ENCODE measurements at regions not wholly inside any gene's neighbourhood (a gene's known extent, or its start where the extent isn't known, plus 50 kb on each side); places are given as distances from the start of the nearest gene placed in this dataset.

GRCh38 chr11:80846979-80847378 is 1406.1 kb upstream of the TENM4 start (continued):
- TF ChIP-seq GATAD2B (conservative IDR thresholded peaks at IDR 0.05; ENCODE audit: low read depth) (no peak), ZBED1 (IDR thresholded peaks at IDR 0.05; ENCODE audit: borderline replicate concordance) (peak; percentile 83; the same call in 1 of the 2 replicates), SIX5 (IDR thresholded peaks at IDR 0.05; ENCODE audit: low read depth, low read length, severe bottlenecking) (no peak), MTA3 (IDR thresholded peaks at IDR 0.05; ENCODE audit: borderline replicate concordance, low read length) (peak; percentile 78; the same call in 1 of the 2 replicates), TCF3 (IDR thresholded peaks at IDR 0.05; ENCODE audit: borderline replicate concordance, insufficient read depth, low read depth, low read length) (no peak), JUND (IDR thresholded peaks at IDR 0.05; ENCODE audit: low read depth, low read length) (0 out of 2 replicates have a peak, but pooled peaks have one; percentile 14), TAF1 (IDR thresholded peaks at IDR 0.05; ENCODE audit: borderline replicate concordance, low read depth, low read length) (no peak), FOXK2 (IDR thresholded peaks at IDR 0.05) (no peak), ETV6 (conservative IDR thresholded peaks at IDR 0.05 in 1 of 2, IDR thresholded peaks at IDR 0.05 in 1 of 2; ENCODE audit: borderline replicate concordance in 1 of 2, low read depth in 1 of 2) (peak in 1 of 2 experiments; percentile 73; a peak in 2 of 4 replicates)
- TF ChIP-seq, protein P1, sequence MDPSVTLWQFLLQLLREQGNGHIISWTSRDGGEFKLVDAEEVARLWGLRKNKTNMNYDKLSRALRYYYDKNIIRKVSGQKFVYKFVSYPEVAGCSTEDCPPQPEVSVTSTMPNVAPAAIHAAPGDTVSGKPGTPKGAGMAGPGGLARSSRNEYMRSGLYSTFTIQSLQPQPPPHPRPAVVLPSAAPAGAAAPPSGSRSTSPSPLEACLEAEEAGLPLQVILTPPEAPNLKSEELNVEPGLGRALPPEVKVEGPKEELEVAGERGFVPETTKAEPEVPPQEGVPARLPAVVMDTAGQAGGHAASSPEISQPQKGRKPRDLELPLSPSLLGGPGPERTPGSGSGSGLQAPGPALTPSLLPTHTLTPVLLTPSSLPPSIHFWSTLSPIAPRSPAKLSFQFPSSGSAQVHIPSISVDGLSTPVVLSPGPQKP (IDR thresholded peaks at IDR 0.05; ENCODE audit: low read depth, low read length): no peak
- TF ChIP-seq, protein P2, sequence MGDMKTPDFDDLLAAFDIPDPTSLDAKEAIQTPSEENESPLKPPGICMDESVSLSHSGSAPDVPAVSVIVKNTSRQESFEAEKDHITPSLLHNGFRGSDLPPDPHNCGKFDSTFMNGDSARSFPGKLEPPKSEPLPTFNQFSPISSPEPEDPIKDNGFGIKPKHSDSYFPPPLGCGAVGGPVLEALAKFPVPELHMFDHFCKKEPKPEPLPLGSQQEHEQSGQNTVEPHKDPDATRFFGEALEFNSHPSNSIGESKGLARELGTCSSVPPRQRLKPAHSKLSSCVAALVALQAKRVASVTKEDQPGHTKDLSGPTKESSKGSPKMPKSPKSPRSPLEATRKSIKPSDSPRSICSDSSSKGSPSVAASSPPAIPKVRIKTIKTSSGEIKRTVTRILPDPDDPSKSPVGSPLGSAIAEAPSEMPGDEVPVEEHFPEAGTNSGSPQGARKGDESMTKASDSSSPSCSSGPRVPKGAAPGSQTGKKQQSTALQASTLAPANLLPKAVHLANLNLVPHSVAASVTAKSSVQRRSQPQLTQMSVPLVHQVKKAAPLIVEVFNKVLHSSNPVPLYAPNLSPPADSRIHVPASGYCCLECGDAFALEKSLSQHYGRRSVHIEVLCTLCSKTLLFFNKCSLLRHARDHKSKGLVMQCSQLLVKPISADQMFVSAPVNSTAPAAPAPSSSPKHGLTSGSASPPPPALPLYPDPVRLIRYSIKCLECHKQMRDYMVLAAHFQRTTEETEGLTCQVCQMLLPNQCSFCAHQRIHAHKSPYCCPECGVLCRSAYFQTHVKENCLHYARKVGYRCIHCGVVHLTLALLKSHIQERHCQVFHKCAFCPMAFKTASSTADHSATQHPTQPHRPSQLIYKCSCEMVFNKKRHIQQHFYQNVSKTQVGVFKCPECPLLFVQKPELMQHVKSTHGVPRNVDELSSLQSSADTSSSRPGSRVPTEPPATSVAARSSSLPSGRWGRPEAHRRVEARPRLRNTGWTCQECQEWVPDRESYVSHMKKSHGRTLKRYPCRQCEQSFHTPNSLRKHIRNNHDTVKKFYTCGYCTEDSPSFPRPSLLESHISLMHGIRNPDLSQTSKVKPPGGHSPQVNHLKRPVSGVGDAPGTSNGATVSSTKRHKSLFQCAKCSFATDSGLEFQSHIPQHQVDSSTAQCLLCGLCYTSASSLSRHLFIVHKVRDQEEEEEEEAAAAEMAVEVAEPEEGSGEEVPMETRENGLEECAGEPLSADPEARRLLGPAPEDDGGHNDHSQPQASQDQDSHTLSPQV (IDR thresholded peaks at IDR 0.05): no peak
- TF ChIP-seq, protein P3, sequence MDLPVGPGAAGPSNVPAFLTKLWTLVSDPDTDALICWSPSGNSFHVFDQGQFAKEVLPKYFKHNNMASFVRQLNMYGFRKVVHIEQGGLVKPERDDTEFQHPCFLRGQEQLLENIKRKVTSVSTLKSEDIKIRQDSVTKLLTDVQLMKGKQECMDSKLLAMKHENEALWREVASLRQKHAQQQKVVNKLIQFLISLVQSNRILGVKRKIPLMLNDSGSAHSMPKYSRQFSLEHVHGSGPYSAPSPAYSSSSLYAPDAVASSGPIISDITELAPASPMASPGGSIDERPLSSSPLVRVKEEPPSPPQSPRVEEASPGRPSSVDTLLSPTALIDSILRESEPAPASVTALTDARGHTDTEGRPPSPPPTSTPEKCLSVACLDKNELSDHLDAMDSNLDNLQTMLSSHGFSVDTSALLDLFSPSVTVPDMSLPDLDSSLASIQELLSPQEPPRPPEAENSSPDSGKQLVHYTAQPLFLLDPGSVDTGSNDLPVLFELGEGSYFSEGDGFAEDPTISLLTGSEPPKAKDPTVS (IDR thresholded peaks at IDR 0.05; ENCODE audit: low read depth, low read length): no peak
